ENCODE measurements at regions not wholly inside any gene's neighbourhood (a gene's known extent, or its start where the extent isn't known, plus 50 kb on each side); places are given as distances from the start of the nearest gene placed in this dataset.

- TF ChIP-seq, protein P1, sequence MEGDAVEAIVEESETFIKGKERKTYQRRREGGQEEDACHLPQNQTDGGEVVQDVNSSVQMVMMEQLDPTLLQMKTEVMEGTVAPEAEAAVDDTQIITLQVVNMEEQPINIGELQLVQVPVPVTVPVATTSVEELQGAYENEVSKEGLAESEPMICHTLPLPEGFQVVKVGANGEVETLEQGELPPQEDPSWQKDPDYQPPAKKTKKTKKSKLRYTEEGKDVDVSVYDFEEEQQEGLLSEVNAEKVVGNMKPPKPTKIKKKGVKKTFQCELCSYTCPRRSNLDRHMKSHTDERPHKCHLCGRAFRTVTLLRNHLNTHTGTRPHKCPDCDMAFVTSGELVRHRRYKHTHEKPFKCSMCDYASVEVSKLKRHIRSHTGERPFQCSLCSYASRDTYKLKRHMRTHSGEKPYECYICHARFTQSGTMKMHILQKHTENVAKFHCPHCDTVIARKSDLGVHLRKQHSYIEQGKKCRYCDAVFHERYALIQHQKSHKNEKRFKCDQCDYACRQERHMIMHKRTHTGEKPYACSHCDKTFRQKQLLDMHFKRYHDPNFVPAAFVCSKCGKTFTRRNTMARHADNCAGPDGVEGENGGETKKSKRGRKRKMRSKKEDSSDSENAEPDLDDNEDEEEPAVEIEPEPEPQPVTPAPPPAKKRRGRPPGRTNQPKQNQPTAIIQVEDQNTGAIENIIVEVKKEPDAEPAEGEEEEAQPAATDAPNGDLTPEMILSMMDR (IDR thresholded peaks at IDR 0.05) = no peak
- no peak for TF ChIP-seq POLR2AphosphoS5 (IDR thresholded peaks at IDR 0.05)
- no peak for TF ChIP-seq POLR2A (IDR thresholded peaks at IDR 0.05)
Measured at GRCh38 chr14:42011221-42011620, 404.5 kb downstream of the LRFN5 start.

Measured in gastroesophageal sphincter (tissue), 3 donors.